Breast epithelium (tissue), 4 donors: ENCODE measurements at regions not wholly inside any gene's neighbourhood (a gene's known extent, or its start where the extent isn't known, plus 50 kb on each side); places are given as distances from the start of the nearest gene placed in this dataset.

Experiments
- DNase-seq, 2 donors: peaks; one replicate each; pipeline ENCODE4 v3.0.0-alpha.2; 2019; ENCODE audit warnings: low spot score in 2 of 2
- H3K27ac ChIP-seq, 2 donors: fragments of 200-600 bp; sonication (generic) in 1 of 2; one replicate each; pipeline ENCODE4 v1.5.1; 2016 to 2019; ENCODE audit warnings: mild to moderate bottlenecking in 1 of 2
- H3K27me3 ChIP-seq, 2 donors: fragments of 200-600 bp; sonication (generic) in 1 of 2; one replicate each; pipeline versions ENCODE4 v1.5.1 to v1.6.0; 2017 to 2019; ENCODE audit warnings: control low read depth in 1 of 2, mild to moderate bottlenecking in 1 of 2
- H3K36me3 ChIP-seq: fragments of 200-600 bp; one replicate; pipeline ENCODE4 v1.5.1; 2019
- H3K4me1 ChIP-seq, 2 donors: fragments of 200-600 bp; sonication (generic); one replicate each; pipeline ENCODE4 v1.5.1; 2016 to 2019; ENCODE audit warnings: control low read depth in 1 of 2
- H3K4me3 ChIP-seq, 3 donors: fragments of 200-600 bp; sonication (generic); 1 replicate in 2 of 3; 2 replicates in 1 of 3; pipeline ENCODE4 v1.5.1; 2016 to 2019; ENCODE audit warnings: mild to moderate bottlenecking in 3 of 3, moderate library complexity in 2 of 3
- H3K9me3 ChIP-seq, 2 donors: fragments of 200-600 bp; sonication (generic) in 1 of 2; one replicate each; pipeline ENCODE4 v1.5.1; 2016 to 2019; ENCODE audit warnings: control low read depth in 1 of 2
- POLR2A ChIP-seq: fragments of 450-650 bp; IDR thresholded peaks from one replicate; pipeline ENCODE4 v1.6.1; 2016; ENCODE audit warnings: antibody characterized with exemption, mild to moderate bottlenecking, moderate library complexity
- POLR2AphosphoS5 ChIP-seq, 3 donors: sonication (generic); formaldehyde crosslinking; IDR thresholded peaks; one replicate each; pipeline ENCODE4 v1.6.1; 2017; ENCODE audit warnings: antibody characterized with exemption in 3 of 3
- intact Hi-C: fragments of 100-400 bp; cut with DNase I; formaldehyde crosslinking; loops from one replicate; pipeline ENCODE4 v1.15.1; 2023; ENCODE audit warnings: low total_unique reads
- TF ChIP-seq, protein P1 (sequence below), 3 donors: fragments of 450-650 bp; IDR thresholded peaks; one replicate each; pipeline ENCODE4 v1.5.1; 2016 to 2017; ENCODE audit warnings: antibody characterized with exemption in 3 of 3, mild to moderate bottlenecking in 3 of 3, moderate library complexity in 3 of 3

DNA sequence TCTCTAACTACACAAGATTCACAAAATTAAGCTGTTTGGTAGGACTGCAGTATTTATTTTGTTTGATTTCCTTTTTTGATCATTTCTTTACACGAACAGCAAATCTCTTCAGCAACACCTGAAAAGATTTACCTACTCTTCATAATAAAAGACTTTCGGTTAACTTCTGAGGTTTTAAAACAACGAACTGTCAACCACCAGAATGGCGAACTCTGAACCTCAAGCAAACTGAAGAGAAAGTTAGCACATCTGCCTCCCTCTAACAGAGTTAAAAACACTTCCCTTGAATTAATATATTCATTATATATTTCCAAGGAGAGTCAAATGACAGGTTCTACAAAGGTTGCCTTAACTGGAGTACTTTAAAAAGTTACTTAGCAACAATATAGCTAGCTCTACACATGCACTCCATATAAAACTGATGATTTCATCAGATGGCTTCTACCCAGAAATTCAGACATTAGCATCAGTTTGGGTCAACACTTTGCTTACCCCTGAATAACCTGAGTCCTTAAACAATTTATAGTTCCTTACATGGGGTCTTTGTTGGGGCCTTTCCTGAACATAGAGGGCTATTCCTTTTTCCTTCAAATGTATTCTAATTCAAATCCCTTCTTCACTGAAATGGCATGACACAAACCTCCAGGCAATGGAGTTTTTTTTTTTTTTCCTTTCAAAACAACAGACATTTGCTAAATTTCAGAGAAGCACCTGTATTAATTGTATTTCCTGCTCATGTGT is 118.3 kb downstream of the SEM1 start:
- H3K9me3 ChIP-seq = no peaks in the 10 kb centered on the region
- no peak overlapping the region for H3K27ac ChIP-seq
- intact Hi-C loops = no loop called here
- H3K4me1 ChIP-seq = no peaks in the 10 kb centered on the region
- H3K36me3 ChIP-seq = no peaks in the 10 kb centered on the region
- no peak overlapping the region for H3K4me3 ChIP-seq
- TF ChIP-seq, protein P1, sequence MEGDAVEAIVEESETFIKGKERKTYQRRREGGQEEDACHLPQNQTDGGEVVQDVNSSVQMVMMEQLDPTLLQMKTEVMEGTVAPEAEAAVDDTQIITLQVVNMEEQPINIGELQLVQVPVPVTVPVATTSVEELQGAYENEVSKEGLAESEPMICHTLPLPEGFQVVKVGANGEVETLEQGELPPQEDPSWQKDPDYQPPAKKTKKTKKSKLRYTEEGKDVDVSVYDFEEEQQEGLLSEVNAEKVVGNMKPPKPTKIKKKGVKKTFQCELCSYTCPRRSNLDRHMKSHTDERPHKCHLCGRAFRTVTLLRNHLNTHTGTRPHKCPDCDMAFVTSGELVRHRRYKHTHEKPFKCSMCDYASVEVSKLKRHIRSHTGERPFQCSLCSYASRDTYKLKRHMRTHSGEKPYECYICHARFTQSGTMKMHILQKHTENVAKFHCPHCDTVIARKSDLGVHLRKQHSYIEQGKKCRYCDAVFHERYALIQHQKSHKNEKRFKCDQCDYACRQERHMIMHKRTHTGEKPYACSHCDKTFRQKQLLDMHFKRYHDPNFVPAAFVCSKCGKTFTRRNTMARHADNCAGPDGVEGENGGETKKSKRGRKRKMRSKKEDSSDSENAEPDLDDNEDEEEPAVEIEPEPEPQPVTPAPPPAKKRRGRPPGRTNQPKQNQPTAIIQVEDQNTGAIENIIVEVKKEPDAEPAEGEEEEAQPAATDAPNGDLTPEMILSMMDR (IDR thresholded peaks at IDR 0.05) = no peak
- TF ChIP-seq POLR2AphosphoS5 (IDR thresholded peaks at IDR 0.05) (no peak), POLR2A (no peak)
- DNase-seq = no peak
- no peaks in the 10 kb centered on the region for H3K27me3 ChIP-seq

DNA sequence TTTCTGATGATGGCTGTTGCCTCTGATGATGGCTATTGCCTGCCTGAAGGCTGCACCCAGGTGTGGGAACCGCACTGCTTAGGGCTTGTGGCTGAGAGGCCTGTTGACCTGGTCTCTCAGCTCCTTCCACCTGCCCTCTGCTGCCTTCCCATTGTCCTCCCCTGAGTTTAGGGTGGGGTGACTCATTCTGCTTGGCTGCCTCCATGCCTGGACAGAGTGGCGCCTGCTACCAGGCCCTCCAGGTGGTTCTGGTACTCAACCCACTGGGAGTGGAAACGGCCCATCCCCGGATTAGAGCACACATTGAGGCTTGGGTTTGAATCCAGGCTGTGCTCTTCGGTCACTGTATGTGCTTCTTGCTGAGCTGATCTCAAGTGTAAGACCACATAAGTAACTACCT is 120.6 kb downstream of the SEM1 start:
- H3K9me3 ChIP-seq = no peaks in the 10 kb centered on the region
- intact Hi-C loops = no loop called here
- no peaks in the 10 kb centered on the region for H3K36me3 ChIP-seq
- no peak overlapping the region for H3K4me3 ChIP-seq
- no peaks in the 10 kb centered on the region for H3K4me1 ChIP-seq
- no peak overlapping the region for H3K27ac ChIP-seq
- no peak for DNase-seq
- TF ChIP-seq, protein P1 (IDR thresholded peaks at IDR 0.05) = no peak
- no peak for TF ChIP-seq POLR2A
- no peak for TF ChIP-seq POLR2AphosphoS5 (IDR thresholded peaks at IDR 0.05)
- no peaks in the 10 kb centered on the region for H3K27me3 ChIP-seq

DNA sequence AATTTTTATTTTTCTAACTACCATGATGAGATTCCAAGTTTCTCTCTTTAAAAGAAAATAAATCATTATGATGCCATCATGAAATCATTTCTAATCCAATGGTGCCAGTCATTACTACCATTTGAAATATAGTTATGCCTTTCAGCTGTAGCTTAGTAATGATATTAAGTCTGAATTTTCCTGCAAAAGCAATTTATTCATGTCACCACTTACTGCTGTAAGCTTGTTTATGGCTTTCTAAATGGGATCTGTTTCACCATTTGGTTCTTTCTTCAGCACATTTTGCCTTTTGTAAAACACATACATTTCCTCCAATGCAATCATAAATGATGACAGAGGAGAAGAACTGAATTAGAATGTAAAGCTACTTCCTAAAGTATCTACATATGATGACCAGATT is 130.5 kb downstream of the SEM1 start:
- H3K36me3 ChIP-seq = no peaks in the 10 kb centered on the region
- intact Hi-C loops = no loop called here
- H3K4me1 ChIP-seq = no peaks in the 10 kb centered on the region
- no peaks in the 10 kb centered on the region for H3K27me3 ChIP-seq
- no peaks in the 10 kb centered on the region for H3K9me3 ChIP-seq
- TF ChIP-seq POLR2AphosphoS5 (IDR thresholded peaks at IDR 0.05) (no peak), POLR2A (no peak)
- TF ChIP-seq, protein P1 (IDR thresholded peaks at IDR 0.05) = no peak
- DNase-seq = no peak
- H3K4me3 ChIP-seq = no peak overlapping the region
- no peak overlapping the region for H3K27ac ChIP-seq

DNA sequence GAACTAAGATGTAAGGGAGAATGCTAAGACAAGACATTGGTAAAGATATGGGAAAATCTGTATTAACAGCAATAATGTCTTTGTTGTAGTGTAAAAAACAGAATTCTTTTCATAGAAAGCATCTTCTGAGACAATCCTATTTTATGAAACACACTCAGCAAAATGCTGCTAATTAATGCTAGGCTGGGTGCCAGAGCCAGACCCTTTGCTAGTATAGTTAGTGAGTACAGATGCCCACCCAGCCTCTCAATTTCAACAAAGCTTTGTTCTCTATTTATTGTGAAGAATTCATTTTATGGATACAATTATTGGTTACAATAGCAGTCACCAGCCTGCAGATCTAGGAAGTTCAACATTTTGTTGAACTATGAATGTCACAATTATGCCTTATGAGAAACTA is 131.0 kb downstream of the SEM1 start:
- Histone ChIP-seq H3K27me3 (no peaks in the 10 kb centered on the region), H3K4me1 (no peaks in the 10 kb centered on the region)
- intact Hi-C loops = no loop called here

DNA sequence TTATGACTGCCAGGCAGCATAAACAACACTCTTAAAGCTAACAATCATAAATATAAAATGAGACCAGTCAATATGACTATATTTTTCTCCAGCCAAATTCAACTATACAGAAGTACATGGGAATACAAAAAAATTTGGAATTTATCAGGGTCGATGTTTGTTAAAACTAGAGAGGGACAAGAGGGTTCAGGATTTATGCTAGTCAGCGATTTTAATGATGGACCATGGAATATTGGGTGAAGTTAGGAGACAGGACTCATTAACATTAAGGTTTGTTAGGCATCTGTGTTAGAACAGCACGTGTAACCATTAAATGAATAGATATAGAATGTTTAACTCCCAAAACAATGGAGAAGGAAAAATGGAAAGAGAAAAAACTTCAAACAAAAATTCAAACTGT is 146.2 kb downstream of the SEM1 start:
- H3K4me1 ChIP-seq = no peaks in the 10 kb centered on the region
- no peaks in the 10 kb centered on the region for H3K9me3 ChIP-seq
- no peak overlapping the region for H3K4me3 ChIP-seq
- intact Hi-C loops = no loop called here
- no peak overlapping the region for H3K27ac ChIP-seq
- H3K36me3 ChIP-seq = no peaks in the 10 kb centered on the region
- TF ChIP-seq, protein P1 (IDR thresholded peaks at IDR 0.05) = no peak
- no peak for TF ChIP-seq POLR2A
- TF ChIP-seq POLR2AphosphoS5 (IDR thresholded peaks at IDR 0.05) = no peak
- no peak for DNase-seq
- H3K27me3 ChIP-seq = no peaks in the 10 kb centered on the region

More for the DNA sequence above, 131.0 kb downstream of the SEM1 start:
- TF ChIP-seq POLR2A (no peak), POLR2AphosphoS5 (IDR thresholded peaks at IDR 0.05) (no peak)
- TF ChIP-seq, protein P1 (IDR thresholded peaks at IDR 0.05) = no peak
- DNase-seq = no peak
- no peak overlapping the region for H3K27ac ChIP-seq
- H3K36me3 ChIP-seq = no peaks in the 10 kb centered on the region
- no peaks in the 10 kb centered on the region for H3K9me3 ChIP-seq
- H3K4me3 ChIP-seq = no peak overlapping the region
